ENCODE measurements at regions not wholly inside any gene's neighbourhood (a gene's known extent, or its start where the extent isn't known, plus 50 kb on each side); places are given as distances from the start of the nearest gene placed in this dataset.

DNA sequence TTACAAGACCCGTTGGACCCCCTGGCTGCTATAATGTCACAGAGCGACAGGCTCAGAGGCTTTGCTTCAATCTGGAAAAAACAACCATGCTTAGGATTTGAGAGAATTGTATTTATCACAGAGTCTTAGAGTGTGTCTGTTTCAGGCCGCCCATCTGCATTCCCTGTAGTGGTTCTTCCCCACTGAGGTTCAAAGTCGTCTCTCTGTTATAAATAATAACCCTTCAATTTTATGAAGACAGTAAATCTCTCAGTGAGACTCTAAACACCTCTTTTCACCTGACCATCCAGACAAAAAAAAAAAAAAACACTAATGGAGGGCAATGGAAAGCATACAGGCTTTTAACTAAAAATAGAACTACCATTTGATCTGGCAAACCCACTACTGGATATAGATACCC, 565.4 kb upstream of the AUTS2 start:
- H3K4me3 ChIP-seq (ENCODE audit: low read depth, low read length) = no peak overlapping the region
- TF ChIP-seq, protein P1, sequence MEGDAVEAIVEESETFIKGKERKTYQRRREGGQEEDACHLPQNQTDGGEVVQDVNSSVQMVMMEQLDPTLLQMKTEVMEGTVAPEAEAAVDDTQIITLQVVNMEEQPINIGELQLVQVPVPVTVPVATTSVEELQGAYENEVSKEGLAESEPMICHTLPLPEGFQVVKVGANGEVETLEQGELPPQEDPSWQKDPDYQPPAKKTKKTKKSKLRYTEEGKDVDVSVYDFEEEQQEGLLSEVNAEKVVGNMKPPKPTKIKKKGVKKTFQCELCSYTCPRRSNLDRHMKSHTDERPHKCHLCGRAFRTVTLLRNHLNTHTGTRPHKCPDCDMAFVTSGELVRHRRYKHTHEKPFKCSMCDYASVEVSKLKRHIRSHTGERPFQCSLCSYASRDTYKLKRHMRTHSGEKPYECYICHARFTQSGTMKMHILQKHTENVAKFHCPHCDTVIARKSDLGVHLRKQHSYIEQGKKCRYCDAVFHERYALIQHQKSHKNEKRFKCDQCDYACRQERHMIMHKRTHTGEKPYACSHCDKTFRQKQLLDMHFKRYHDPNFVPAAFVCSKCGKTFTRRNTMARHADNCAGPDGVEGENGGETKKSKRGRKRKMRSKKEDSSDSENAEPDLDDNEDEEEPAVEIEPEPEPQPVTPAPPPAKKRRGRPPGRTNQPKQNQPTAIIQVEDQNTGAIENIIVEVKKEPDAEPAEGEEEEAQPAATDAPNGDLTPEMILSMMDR (IDR thresholded peaks at IDR 0.05; ENCODE audit: control insufficient read depth, extremely low read depth, insufficient read depth) = no peak
- no peak for DNase-seq (ENCODE audit: low read depth)

DNA sequence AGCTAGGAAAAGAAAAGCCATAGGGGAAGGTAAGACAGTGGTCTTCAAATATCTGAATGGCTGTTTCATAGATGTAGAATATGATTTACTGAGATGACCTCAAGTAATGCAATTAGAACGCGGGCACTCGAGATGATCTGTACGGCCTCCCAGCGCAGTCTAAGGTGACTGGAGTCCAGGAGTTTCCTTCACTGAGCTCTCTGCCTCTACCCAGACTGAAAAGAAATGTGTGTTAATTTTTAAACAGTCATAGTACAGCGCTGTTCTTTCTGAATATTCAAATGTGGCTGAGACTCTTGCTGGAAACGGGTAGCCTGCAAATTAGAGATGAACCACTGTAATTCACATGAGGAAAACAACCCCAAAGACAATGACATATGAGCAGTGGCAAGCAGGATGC, 562.4 kb upstream of the AUTS2 start:
- no peak overlapping the region for H3K4me3 ChIP-seq (ENCODE audit: low read depth, low read length)
- no peak for DNase-seq (ENCODE audit: low read depth)
- TF ChIP-seq, protein P1 (IDR thresholded peaks at IDR 0.05; ENCODE audit: control insufficient read depth, extremely low read depth, insufficient read depth) = no peak

DNA sequence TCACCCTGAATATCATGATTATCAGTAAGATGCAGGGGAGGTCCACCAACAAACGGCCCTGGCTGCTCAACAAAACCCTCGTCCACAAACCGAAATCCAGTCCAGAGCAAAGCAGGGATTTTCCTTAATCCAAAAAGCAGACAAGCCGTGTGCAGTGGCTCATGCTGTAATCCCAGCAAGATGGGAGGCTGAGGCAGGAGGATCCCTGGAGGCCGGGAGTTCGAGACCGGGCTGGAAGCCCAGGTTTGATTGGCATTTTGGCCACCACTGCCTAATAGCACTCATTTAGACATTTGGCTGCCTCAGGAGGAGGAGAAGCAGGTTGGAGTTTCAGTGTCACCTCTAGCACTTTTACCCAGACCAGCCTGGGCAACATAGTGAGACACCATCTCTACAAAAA, 562.0 kb upstream of the AUTS2 start:
- TF ChIP-seq, protein P1 (IDR thresholded peaks at IDR 0.05; ENCODE audit: control insufficient read depth, extremely low read depth, insufficient read depth) = no peak
- H3K4me3 ChIP-seq (ENCODE audit: low read depth, low read length) = no peak overlapping the region
- DNase-seq (ENCODE audit: low read depth) = no peak

DNA sequence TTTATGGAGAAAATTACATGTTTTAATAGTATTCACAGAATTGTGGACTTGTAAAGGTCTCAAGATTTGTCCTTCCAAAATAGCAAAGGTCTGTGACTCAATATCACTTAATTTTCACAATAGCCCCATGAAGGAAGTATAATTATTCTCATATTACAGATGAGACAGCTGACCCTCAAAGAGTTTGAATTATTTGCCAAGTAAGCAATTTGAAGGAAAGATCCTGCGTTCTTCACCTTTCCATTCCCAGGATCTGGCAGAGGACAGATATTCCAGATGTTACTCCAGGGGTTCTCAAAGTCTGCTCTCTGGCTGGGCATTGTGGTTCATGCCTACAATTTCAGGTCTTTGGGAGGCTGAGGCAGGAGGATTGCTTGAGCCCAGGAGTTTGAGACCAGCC, 559.4 kb upstream of the AUTS2 start:
- TF ChIP-seq, protein P1 (IDR thresholded peaks at IDR 0.05; ENCODE audit: control insufficient read depth, extremely low read depth, insufficient read depth) = no peak
- no peak for DNase-seq (ENCODE audit: low read depth)
- H3K4me3 ChIP-seq (ENCODE audit: low read depth, low read length) = no peak overlapping the region

DNA sequence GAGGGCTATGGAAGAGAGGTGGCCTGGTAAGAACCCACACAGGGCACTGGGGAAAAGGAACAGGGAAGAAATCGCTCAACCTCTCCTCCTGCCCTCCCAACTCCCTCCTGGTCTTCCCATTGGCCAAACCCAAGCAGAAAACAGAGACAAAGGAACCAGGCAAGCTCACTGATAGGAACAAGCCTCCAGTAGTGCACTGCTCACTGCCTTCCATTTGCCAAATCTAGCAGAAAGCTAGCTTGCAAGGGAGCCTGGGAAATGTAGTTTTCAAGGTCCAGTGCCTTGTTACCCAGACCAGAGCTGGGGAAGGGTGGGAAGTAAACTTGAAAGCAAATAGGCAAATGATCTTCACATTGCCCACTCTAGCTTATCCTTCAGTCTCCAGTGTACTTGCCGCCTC, 556.1 kb upstream of the AUTS2 start:
- H3K4me3 ChIP-seq (ENCODE audit: low read depth, low read length) = no peak overlapping the region
- TF ChIP-seq, protein P1 (IDR thresholded peaks at IDR 0.05; ENCODE audit: control insufficient read depth, extremely low read depth, insufficient read depth) = no peak
- no peak for DNase-seq (ENCODE audit: low read depth)

DNA sequence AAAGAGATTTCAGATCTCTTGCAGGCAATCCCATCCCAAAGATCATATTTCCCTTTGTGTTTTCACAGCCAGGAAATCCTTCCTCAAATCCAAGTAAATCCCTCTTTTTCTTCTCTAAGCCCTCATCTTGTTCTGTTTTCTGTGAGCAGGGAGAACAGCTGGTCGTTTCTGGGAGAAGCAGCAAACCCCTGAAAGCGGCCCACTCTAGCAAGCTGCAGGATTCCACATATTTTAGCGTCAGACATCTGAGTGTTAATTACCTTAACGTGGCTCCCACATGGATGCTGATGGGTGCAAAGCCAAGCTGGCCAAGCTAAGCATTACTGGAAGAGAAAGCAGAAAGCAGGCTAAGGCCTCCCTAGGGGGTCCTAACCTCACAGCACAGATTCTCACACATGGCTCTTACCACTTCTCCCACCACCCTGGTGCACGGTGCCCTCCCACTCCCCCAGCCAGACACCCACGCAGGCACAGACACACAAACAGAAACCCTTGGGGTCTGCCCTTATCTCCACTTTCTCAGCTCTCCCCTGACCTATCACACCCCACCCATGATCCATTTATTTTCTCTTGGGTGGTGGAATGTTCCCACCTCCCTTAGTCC, 551.0 kb upstream of the AUTS2 start:
- no peak overlapping the region for H3K4me3 ChIP-seq (ENCODE audit: low read depth, low read length)
- DNase-seq (ENCODE audit: low read depth) = no peak
- TF ChIP-seq, protein P1 (IDR thresholded peaks at IDR 0.05; ENCODE audit: control insufficient read depth, extremely low read depth, insufficient read depth) = no peak

DNA sequence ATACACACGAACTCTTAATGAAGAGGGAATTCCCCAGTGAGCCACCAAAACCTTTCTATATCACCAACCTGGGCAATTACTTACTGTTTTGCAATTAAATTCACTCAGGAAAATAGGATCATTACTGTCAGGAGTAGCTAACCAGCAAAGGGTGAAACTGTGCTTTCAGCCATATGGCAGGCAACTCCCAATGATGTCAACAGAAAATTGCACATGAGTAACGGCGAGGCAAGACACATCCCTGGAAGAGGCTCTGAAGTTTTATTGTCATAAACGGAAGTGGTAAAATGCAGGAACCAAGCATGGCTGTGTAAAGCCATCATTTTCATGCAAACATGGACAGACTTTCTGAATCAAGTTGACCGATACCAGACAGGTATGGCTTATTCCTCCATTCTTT, 548.9 kb upstream of the AUTS2 start:
- DNase-seq (ENCODE audit: low read depth) = no peak
- TF ChIP-seq, protein P1 (IDR thresholded peaks at IDR 0.05; ENCODE audit: control insufficient read depth, extremely low read depth, insufficient read depth) = no peak
- H3K4me3 ChIP-seq (ENCODE audit: low read depth, low read length) = no peak overlapping the region

Data from LNCaP clone FGC (cell line).